GM23338 (cell line): ENCODE measurements at regions not wholly inside any gene's neighbourhood (a gene's known extent, or its start where the extent isn't known, plus 50 kb on each side); places are given as distances from the start of the nearest gene placed in this dataset.

Source experiments
- ATAC-seq: fragments of 200-7000 bp; cut with Tn5 transposase; 3 replicates; pipeline ENCODE4 v1.9.1; 2020
- DNase-seq: peaks from one replicate; pipeline ENCODE4 v3.0.0-alpha.2; 2015; ENCODE audit warnings: low spot score
- H2AFZ ChIP-seq: fragments of 200-600 bp; sonication (generic); 2 replicates; pipeline ENCODE4 v1.8.0; 2016; ENCODE audit warnings: antibody characterized with exemption, mild to moderate bottlenecking, moderate library complexity
- H3F3A ChIP-seq: fragments of 200-600 bp; sonication (generic); replicated peaks from 2 replicates; pipeline ENCODE4 v1.8.0; 2017; ENCODE audit warnings: antibody characterized with exemption, mixed run types, low read depth
- H3K27ac ChIP-seq: fragments of 200-600 bp; sonication (generic); 2 replicates; pipeline ENCODE4 v1.6.1; 2016; ENCODE audit warnings: low read depth
- H3K27me3 ChIP-seq: fragments of 200-600 bp; sonication (generic); 2 replicates; pipeline ENCODE4 v1.8.0; 2016; ENCODE audit warnings: mild to moderate bottlenecking, mixed run types, moderate library complexity; ENCODE audit not compliant: insufficient read depth
- H3K36me3 ChIP-seq: fragments of 200-600 bp; sonication (generic); 2 replicates; pipeline ENCODE4 v1.8.0; 2016; ENCODE audit warnings: mild to moderate bottlenecking; ENCODE audit not compliant: insufficient read depth
- H3K4me1 ChIP-seq: fragments of 200-600 bp; sonication (generic); 2 replicates; pipeline ENCODE4 v1.8.0; 2016; ENCODE audit warnings: mild to moderate bottlenecking, moderate library complexity; ENCODE audit not compliant: insufficient read depth
- H3K4me2 ChIP-seq: fragments of 200-600 bp; sonication (generic); 2 replicates; pipeline ENCODE4 v1.7.1; 2017; ENCODE audit warnings: mixed run types
- H3K4me3 ChIP-seq: fragments of 200-600 bp; sonication (generic); 2 replicates; pipeline ENCODE4 v1.6.1; 2016; ENCODE audit warnings: mixed run types
- H3K79me2 ChIP-seq: fragments of 200-600 bp; sonication (generic); replicated peaks from 2 replicates; pipeline ENCODE4 v1.8.0; 2017; ENCODE audit warnings: mild to moderate bottlenecking; ENCODE audit not compliant: insufficient read depth
- H3K9me2 ChIP-seq: fragments of 200-600 bp; sonication (generic); 2 replicates; pipeline ENCODE4 v1.8.0; 2017; ENCODE audit not compliant: insufficient read depth
- H4K20me1 ChIP-seq: fragments of 200-600 bp; sonication (generic); replicated peaks from 2 replicates; pipeline ENCODE4 v1.8.0; 2017; ENCODE audit warnings: mild to moderate bottlenecking; ENCODE audit not compliant: insufficient read depth
- H3K27ac Mint-ChIP-seq: 2 replicates; pipeline ENCODE4 v1.8.0; 2020; ENCODE audit warnings: inconsistent platforms, mild to moderate bottlenecking, moderate library complexity, mixed read lengths
- H3K27me3 Mint-ChIP-seq: 3 replicates; pipeline ENCODE4 v1.8.0; 2022; ENCODE audit warnings: low read depth, mild to moderate bottlenecking, moderate library complexity, mixed read lengths, inconsistent platforms; ENCODE audit not compliant: insufficient read depth, poor library complexity
- H3K36me3 Mint-ChIP-seq: 3 replicates; pipeline ENCODE4 v1.8.0; 2021; ENCODE audit warnings: low read depth, mild to moderate bottlenecking, inconsistent platforms, moderate library complexity, mixed read lengths
- H3K4me1 Mint-ChIP-seq: 3 replicates; pipeline ENCODE4 v1.8.0; 2020; ENCODE audit warnings: mild to moderate bottlenecking, inconsistent platforms, mixed read lengths
- H3K4me3 Mint-ChIP-seq: 3 replicates; pipeline ENCODE4 v1.8.0; 2021; ENCODE audit warnings: moderate library complexity, mild to moderate bottlenecking, inconsistent platforms, mixed read lengths
- H3K9me3 Mint-ChIP-seq: 3 replicates; pipeline ENCODE4 v1.8.0; 2020; ENCODE audit warnings: moderate library complexity, mild to moderate bottlenecking, inconsistent platforms, mixed read lengths
- CREB1 ChIP-seq: fragments of 250-450 bp; sonication (Bioruptor Pico); IDR thresholded peaks from 2 replicates; pipeline ENCODE4 v1.5.0; 2020; ENCODE audit warnings: low read depth, mild to moderate bottlenecking, moderate library complexity
- CTCF ChIP-seq, 2 experiments: fragments of 200-600 bp in 1 of 2; sonication (generic) in 1 of 2; conservative IDR thresholded peaks; 2 replicates each; pipeline versions ENCODE4 v1.5.1 to v1.6.1; 2016 to 2017; ENCODE audit warnings: antibody characterized with exemption in 2 of 2, low read depth in 2 of 2, mild to moderate bottlenecking in 2 of 2, moderate library complexity in 1 of 2
- EZH2 ChIP-seq: fragments of 200-600 bp; sonication (generic); IDR thresholded peaks from one replicate; pipeline ENCODE4 v1.8.0; 2017; ENCODE audit warnings: antibody characterized with exemption, mild to moderate bottlenecking, low read depth; ENCODE audit not compliant: unreplicated experiment
- EZH2phosphoT487 ChIP-seq: fragments of 200-600 bp; sonication (generic); IDR thresholded peaks from one replicate; pipeline ENCODE4 v1.8.1; 2018; ENCODE audit warnings: antibody characterized with exemption; ENCODE audit not compliant: unreplicated experiment
- JUNB ChIP-seq: IDR thresholded peaks from one replicate; pipeline ENCODE4 v1.6.1; 2016; ENCODE audit warnings: antibody characterized with exemption; ENCODE audit not compliant: unreplicated experiment
- NANOG ChIP-seq: IDR thresholded peaks from 2 replicates; pipeline ENCODE4 v1.6.1; 2016; ENCODE audit warnings: antibody characterized with exemption, borderline replicate concordance
- POLR2AphosphoS5 ChIP-seq: IDR thresholded peaks from 2 replicates; pipeline ENCODE4 v1.6.1; 2016; ENCODE audit warnings: antibody characterized with exemption, low read depth
- STAT1 ChIP-seq: IDR thresholded peaks from one replicate; pipeline ENCODE4 v1.6.1; 2016; ENCODE audit warnings: antibody characterized with exemption; ENCODE audit not compliant: unreplicated experiment
- ZNF114 ChIP-seq: fragments of 250-450 bp; sonication (Bioruptor Pico); IDR thresholded peaks from 2 replicates; pipeline ENCODE4 v1.5.0; 2020; ENCODE audit warnings: mild to moderate bottlenecking, moderate library complexity
- ZNF331 ChIP-seq: fragments of 250-450 bp; sonication (Bioruptor Pico); IDR thresholded peaks from 2 replicates; pipeline ENCODE4 v1.5.0; 2020; ENCODE audit warnings: low read depth, mild to moderate bottlenecking, moderate library complexity
- TF ChIP-seq, protein P1 (sequence below): IDR thresholded peaks from one replicate; pipeline ENCODE4 v1.6.1; 2018; ENCODE audit warnings: antibody characterized with exemption; ENCODE audit not compliant: unreplicated experiment
- TF ChIP-seq, protein P2 (sequence below): fragments of 250-450 bp; sonication (Bioruptor Pico); IDR thresholded peaks from 2 replicates; pipeline ENCODE4 v1.5.0; 2020; ENCODE audit warnings: mild to moderate bottlenecking, moderate library complexity
- TF ChIP-seq, protein P3 (sequence below): IDR thresholded peaks from 2 replicates; pipeline ENCODE4 v1.6.1; 2016; ENCODE audit warnings: antibody characterized with exemption

DNA sequence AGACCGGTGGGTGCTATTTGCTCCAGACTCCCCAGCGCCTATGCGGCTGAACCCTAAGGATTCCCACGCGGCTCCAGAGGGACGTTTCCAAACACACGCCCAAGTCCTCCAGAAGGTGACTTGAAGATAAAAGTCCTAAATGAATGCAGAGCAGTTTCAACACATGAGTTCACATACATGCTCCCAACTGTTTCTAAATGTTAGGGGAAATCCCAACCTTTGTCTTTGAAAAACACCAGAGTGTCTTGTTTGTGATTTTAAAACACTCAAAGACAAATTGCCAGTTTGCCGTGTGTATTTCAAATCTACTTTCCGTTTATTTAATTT, 252.9 kb upstream of the SFSWAP start:
- peaks cover 10% of the 10 kb centered on the region for H3K27me3 Mint-ChIP-seq
- ATAC-seq = no peak
- TF ChIP-seq POLR2AphosphoS5 (no peak), EZH2 (no peak), NANOG (no peak), ZNF114 (CRISPR knock-in tag) (no peak), STAT1 (no peak), EZH2phosphoT487 (no peak), JUNB (no peak), CTCF (conservative IDR thresholded peaks at IDR 0.05; ENCODE audit: low read depth in 2 of 2) (no peak), ZNF331 (CRISPR knock-in tag) (no peak), CREB1 (CRISPR knock-in tag) (no peak)
- TF ChIP-seq, protein P1, sequence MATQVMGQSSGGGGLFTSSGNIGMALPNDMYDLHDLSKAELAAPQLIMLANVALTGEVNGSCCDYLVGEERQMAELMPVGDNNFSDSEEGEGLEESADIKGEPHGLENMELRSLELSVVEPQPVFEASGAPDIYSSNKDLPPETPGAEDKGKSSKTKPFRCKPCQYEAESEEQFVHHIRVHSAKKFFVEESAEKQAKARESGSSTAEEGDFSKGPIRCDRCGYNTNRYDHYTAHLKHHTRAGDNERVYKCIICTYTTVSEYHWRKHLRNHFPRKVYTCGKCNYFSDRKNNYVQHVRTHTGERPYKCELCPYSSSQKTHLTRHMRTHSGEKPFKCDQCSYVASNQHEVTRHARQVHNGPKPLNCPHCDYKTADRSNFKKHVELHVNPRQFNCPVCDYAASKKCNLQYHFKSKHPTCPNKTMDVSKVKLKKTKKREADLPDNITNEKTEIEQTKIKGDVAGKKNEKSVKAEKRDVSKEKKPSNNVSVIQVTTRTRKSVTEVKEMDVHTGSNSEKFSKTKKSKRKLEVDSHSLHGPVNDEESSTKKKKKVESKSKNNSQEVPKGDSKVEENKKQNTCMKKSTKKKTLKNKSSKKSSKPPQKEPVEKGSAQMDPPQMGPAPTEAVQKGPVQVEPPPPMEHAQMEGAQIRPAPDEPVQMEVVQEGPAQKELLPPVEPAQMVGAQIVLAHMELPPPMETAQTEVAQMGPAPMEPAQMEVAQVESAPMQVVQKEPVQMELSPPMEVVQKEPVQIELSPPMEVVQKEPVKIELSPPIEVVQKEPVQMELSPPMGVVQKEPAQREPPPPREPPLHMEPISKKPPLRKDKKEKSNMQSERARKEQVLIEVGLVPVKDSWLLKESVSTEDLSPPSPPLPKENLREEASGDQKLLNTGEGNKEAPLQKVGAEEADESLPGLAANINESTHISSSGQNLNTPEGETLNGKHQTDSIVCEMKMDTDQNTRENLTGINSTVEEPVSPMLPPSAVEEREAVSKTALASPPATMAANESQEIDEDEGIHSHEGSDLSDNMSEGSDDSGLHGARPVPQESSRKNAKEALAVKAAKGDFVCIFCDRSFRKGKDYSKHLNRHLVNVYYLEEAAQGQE = no peak
- TF ChIP-seq, protein P2, sequence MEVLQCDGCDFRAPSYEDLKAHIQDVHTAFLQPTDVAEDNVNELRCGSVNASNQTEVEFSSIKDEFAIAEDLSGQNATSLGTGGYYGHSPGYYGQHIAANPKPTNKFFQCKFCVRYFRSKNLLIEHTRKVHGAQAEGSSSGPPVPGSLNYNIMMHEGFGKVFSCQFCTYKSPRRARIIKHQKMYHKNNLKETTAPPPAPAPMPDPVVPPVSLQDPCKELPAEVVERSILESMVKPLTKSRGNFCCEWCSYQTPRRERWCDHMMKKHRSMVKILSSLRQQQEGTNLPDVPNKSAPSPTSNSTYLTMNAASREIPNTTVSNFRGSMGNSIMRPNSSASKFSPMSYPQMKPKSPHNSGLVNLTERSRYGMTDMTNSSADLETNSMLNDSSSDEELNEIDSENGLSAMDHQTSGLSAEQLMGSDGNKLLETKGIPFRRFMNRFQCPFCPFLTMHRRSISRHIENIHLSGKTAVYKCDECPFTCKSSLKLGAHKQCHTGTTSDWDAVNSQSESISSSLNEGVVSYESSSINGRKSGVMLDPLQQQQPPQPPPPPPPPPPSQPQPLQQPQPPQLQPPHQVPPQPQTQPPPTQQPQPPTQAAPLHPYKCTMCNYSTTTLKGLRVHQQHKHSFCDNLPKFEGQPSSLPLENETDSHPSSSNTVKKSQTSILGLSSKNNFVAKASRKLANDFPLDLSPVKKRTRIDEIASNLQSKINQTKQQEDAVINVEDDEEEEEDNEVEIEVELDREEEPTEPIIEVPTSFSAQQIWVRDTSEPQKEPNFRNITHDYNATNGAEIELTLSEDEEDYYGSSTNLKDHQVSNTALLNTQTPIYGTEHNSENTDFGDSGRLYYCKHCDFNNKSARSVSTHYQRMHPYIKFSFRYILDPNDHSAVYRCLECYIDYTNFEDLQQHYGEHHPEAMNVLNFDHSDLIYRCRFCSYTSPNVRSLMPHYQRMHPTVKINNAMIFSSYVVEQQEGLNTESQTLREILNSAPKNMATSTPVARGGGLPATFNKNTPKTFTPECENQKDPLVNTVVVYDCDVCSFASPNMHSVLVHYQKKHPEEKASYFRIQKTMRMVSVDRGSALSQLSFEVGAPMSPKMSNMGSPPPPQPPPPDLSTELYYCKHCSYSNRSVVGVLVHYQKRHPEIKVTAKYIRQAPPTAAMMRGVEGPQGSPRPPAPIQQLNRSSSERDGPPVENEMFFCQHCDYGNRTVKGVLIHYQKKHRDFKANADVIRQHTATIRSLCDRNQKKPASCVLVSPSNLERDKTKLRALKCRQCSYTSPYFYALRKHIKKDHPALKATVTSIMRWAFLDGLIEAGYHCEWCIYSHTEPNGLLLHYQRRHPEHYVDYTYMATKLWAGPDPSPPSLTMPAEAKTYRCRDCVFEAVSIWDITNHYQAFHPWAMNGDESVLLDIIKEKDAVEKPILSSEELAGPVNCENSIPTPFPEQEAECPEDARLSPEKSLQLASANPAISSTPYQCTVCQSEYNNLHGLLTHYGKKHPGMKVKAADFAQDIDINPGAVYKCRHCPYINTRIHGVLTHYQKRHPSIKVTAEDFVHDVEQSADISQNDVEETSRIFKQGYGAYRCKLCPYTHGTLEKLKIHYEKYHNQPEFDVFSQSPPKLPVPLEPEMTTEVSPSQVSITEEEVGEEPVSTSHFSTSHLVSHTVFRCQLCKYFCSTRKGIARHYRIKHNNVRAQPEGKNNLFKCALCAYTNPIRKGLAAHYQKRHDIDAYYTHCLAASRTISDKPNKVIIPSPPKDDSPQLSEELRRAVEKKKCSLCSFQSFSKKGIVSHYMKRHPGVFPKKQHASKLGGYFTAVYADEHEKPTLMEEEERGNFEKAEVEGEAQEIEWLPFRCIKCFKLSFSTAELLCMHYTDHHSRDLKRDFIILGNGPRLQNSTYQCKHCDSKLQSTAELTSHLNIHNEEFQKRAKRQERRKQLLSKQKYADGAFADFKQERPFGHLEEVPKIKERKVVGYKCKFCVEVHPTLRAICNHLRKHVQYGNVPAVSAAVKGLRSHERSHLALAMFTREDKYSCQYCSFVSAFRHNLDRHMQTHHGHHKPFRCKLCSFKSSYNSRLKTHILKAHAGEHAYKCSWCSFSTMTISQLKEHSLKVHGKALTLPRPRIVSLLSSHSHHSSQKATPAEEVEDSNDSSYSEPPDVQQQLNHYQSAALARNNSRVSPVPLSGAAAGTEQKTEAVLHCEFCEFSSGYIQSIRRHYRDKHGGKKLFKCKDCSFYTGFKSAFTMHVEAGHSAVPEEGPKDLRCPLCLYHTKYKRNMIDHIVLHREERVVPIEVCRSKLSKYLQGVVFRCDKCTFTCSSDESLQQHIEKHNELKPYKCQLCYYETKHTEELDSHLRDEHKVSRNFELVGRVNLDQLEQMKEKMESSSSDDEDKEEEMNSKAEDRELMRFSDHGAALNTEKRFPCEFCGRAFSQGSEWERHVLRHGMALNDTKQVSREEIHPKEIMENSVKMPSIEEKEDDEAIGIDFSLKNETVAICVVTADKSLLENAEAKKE = no peak
- TF ChIP-seq, protein P3, sequence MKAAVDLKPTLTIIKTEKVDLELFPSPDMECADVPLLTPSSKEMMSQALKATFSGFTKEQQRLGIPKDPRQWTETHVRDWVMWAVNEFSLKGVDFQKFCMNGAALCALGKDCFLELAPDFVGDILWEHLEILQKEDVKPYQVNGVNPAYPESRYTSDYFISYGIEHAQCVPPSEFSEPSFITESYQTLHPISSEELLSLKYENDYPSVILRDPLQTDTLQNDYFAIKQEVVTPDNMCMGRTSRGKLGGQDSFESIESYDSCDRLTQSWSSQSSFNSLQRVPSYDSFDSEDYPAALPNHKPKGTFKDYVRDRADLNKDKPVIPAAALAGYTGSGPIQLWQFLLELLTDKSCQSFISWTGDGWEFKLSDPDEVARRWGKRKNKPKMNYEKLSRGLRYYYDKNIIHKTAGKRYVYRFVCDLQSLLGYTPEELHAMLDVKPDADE = no peak

More for the DNA sequence above, 252.9 kb upstream of the SFSWAP start:
- peaks cover 8% of the 10 kb centered on the region for H3K4me1 Mint-ChIP-seq
- no peak overlapping the region for H3K27ac ChIP-seq
- no peak for DNase-seq
- H3K9me3 Mint-ChIP-seq = no peaks in the 10 kb centered on the region
- no peaks in the 10 kb centered on the region for H3F3A ChIP-seq
- H3K27ac Mint-ChIP-seq = no peak overlapping the region
- H3K4me3 ChIP-seq = no peak overlapping the region
- H3K4me2 ChIP-seq = no peak overlapping the region
- 0 out of 2 replicates have a peak, but pooled peaks cover 5% of the 10 kb centered on the region for H3K9me2 ChIP-seq
- H2AFZ ChIP-seq = no peak overlapping the region
- no peak overlapping the region for H3K4me3 Mint-ChIP-seq
- H3K79me2 ChIP-seq = no peaks in the 10 kb centered on the region
- no peaks in the 10 kb centered on the region for H4K20me1 ChIP-seq
- no peaks in the 10 kb centered on the region for H3K36me3 Mint-ChIP-seq
- no peaks in the 10 kb centered on the region for H3K36me3 ChIP-seq
- H3K4me1 ChIP-seq = no peaks in the 10 kb centered on the region
- H3K27me3 ChIP-seq = no peaks in the 10 kb centered on the region
